GM18505 (cell line): ENCODE measurements at regions not wholly inside any gene's neighbourhood (a gene's known extent, or its start where the extent isn't known, plus 50 kb on each side); places are given as distances from the start of the nearest gene placed in this dataset.

Experiments used
- ATAC-seq: cut with Tn5 transposase; IDR thresholded peaks from one replicate; pipeline ENCODE4 v1.9.1; 2021; ENCODE audit not compliant: unreplicated experiment
- POLR2A ChIP-seq: IDR thresholded peaks from 4 replicates; pipeline ENCODE4 v1.6.1; 2011; ENCODE audit warnings: borderline replicate concordance; ENCODE audit not compliant: insufficient read depth, insufficient read length; ENCODE audit errors: extremely low read depth

GRCh38 chr2:226275215-226275614 lies 524.4 kb downstream of the IRS1 start:
- no peak for TF ChIP-seq POLR2A
- ATAC-seq = no peak

DNA sequence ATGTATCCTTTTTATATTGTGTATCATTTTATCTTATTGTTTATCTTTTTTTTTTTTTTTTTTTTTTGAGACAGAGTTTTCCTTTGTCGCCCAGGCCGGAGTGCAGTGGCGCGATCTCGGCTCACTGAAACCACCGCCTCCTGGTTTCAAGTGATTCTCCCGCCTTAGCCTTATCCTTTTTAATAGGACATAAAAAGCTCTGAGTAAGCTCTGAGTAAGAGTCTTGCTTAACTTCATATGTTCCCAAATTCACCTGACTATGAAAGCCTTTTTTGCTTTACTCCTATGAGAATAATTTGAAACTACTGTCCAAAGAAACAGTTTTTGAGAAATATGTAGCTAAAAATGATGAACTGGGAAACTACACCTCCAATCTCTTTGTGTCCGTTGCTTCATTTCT lies 525.5 kb downstream of the IRS1 start:
- no peak for TF ChIP-seq POLR2A
- no peak for ATAC-seq

- no peak for TF ChIP-seq POLR2A
- no peak for ATAC-seq
Observed at GRCh38 chr2:226273440-226273839, 526.2 kb downstream of the IRS1 start.

DNA sequence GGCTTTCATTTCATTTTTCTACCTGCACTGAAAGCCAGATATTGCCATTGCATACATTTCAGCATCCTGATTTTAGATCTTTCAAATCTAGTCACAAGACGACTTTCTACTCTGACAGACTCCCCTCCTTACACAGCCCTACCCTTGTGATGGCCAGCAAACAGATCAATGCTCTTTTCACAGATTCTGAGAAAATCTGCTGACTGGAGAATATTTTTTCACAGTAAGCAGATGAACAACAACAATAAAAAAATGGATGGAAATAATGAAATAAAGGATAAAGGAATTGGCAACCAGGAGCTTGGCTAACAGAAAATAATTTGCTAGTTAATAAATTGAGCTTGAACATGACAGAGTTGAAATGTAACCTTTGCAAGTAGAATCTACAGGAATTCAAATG lies 527.2 kb downstream of the IRS1 start:
- TF ChIP-seq POLR2A = no peak
- no peak for ATAC-seq

DNA sequence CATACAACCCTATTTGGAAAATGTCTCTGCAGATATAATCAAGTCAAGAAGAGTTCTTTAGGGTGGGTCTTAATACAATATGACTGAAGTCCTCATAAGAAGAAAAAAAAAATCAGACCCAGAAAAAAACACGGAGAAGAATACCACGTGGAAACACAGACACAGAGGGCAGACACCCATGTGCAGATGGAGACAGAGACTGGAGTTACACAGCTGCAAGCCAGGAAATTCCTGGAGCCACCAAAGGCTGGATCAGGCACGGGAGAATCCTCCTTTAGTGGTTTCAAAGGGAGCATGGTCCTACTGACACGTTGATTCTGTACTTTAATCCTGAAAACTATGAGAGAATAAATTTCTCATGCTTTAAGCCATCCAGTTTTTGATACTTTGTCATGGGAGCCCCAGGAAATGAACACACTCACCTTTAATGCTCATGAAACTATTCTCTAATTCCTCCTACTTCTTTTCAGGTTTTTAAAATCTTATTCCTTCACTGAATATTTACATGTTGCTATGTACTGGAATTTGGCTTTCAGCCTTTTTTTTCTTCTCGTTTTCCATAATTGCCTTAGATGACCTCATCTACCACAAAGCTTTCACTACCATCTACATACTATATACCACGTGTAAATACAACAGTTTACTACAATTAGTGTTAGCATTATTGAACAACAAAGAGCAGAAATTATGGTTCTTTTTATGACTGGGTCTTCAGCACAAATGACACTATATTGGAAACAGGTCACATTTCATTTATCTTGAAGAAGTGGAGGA lies 529.1 kb downstream of the IRS1 start:
- TF ChIP-seq POLR2A = no peak
- no peak for ATAC-seq

GRCh38 chr2:226267516-226268289 lies 531.9 kb downstream of the IRS1 start:
- no peak for TF ChIP-seq POLR2A
- no peak for ATAC-seq

GRCh38 chr2:226256709-226257376 lies 542.8 kb downstream of the IRS1 start:
- TF ChIP-seq POLR2A = no peak
- ATAC-seq = no peak

DNA sequence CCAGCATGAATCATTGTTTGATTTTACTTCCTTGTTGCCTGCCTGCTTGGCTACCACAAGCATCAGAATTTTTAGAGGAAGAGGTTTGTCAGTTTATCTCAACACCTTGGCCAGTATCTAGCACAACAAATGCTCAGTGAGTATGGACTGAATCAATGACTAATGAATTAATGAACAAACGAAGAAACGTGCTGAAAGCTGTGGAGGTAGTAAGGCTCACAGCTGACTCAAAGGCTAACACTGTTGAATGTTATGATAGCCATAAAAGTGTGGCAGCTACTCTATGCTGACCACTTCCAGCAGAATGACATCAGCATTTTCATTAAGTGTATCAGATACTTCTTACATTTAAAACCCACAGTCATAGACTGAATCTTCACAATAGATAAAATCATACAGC lies 543.4 kb downstream of the IRS1 start:
- no peak for TF ChIP-seq POLR2A
- ATAC-seq = no peak

GRCh38 chr2:226251661-226252060 lies 548.0 kb downstream of the IRS1 start:
- ATAC-seq = no peak
- no peak for TF ChIP-seq POLR2A

GRCh38 chr2:226247289-226248275 lies 552.0 kb downstream of the IRS1 start:
- no peak for ATAC-seq
- no peak for TF ChIP-seq POLR2A

- TF ChIP-seq POLR2A = no peak
- no peak for ATAC-seq
Observed at GRCh38 chr2:226234187-226234586, 565.4 kb downstream of the IRS1 start.

GRCh38 chr2:226233388-226233787 lies 566.2 kb downstream of the IRS1 start:
- no peak for ATAC-seq
- TF ChIP-seq POLR2A = no peak
